Erythroblast (primary cell): ENCODE measurements at regions not wholly inside any gene's neighbourhood (a gene's known extent, or its start where the extent isn't known, plus 50 kb on each side); places are given as distances from the start of the nearest gene placed in this dataset.

Experiments used
- GATA1 ChIP-seq: IDR thresholded peaks from 2 replicates; pipeline ENCODE4 v1.6.1; 2011; ENCODE audit warnings: low read depth, mild to moderate bottlenecking, control low read depth, low read length, moderate library complexity
- POLR2A ChIP-seq: IDR thresholded peaks from 2 replicates; pipeline ENCODE4 v1.6.1; 2011; ENCODE audit warnings: mild to moderate bottlenecking, low read length

- TF ChIP-seq POLR2A: no peak
- TF ChIP-seq GATA1: no peak
Observed at GRCh38 chr2:176926453-176926852, 286.1 kb upstream of the HNRNPA3 start.
